Vagina (tissue), 2 donors: ENCODE measurements at regions not wholly inside any gene's neighbourhood (a gene's known extent, or its start where the extent isn't known, plus 50 kb on each side); places are given as distances from the start of the nearest gene placed in this dataset.

Experiments
- DNase-seq, 2 donors: peaks; one replicate each; pipeline ENCODE4 v3.0.0-alpha.2; 2017; ENCODE audit errors: extremely low spot score in 2 of 2
- H3K27ac ChIP-seq: fragments of 200-600 bp; sonication (generic); one replicate; pipeline ENCODE4 v1.5.1; 2019
- H3K27me3 ChIP-seq: fragments of 200-600 bp; sonication (generic); one replicate; pipeline ENCODE4 v1.5.1; 2019
- H3K36me3 ChIP-seq, 2 donors: fragments of 200-600 bp; sonication (generic); one replicate each; pipeline ENCODE4 v1.5.1; 2017 to 2019
- H3K4me1 ChIP-seq: fragments of 200-600 bp; sonication (generic); one replicate; pipeline ENCODE4 v1.5.1; 2019
- H3K4me3 ChIP-seq, 2 donors: fragments of 200-600 bp; sonication (generic); 1 replicate in 1 of 2; 2 replicates in 1 of 2; pipeline ENCODE4 v1.5.1; 2016 to 2019
- H3K9me3 ChIP-seq: fragments of 200-600 bp; sonication (generic); one replicate; pipeline ENCODE4 v1.5.1; 2019
- POLR2A ChIP-seq, 2 donors: fragments of 450-650 bp; IDR thresholded peaks; one replicate each; pipeline ENCODE4 v1.6.1; 2017; ENCODE audit warnings: antibody characterized with exemption in 2 of 2, mild to moderate bottlenecking in 2 of 2, moderate library complexity in 2 of 2
- POLR2AphosphoS5 ChIP-seq, 2 donors: sonication (generic); formaldehyde crosslinking; IDR thresholded peaks; one replicate each; pipeline ENCODE4 v1.9.0; 2017; ENCODE audit warnings: antibody characterized with exemption in 2 of 2, mild to moderate bottlenecking in 2 of 2, low read depth in 1 of 2; ENCODE audit not compliant: insufficient read depth in 1 of 2
- intact Hi-C: fragments of 100-400 bp; cut with DNase I; formaldehyde crosslinking; loops from one replicate; pipeline ENCODE4 v1.15.1; 2023
- TF ChIP-seq, protein P1 (sequence below), 3 experiments: fragments of 450-650 bp in 2 of 3; fragments of 200-600 bp in 1 of 3; sonication (generic) in 1 of 3; IDR thresholded peaks; one replicate each; pipeline ENCODE4 v1.5.1; 2017 to 2019; ENCODE audit warnings: antibody characterized with exemption in 3 of 3, mild to moderate bottlenecking in 2 of 3, moderate library complexity in 2 of 3

DNA sequence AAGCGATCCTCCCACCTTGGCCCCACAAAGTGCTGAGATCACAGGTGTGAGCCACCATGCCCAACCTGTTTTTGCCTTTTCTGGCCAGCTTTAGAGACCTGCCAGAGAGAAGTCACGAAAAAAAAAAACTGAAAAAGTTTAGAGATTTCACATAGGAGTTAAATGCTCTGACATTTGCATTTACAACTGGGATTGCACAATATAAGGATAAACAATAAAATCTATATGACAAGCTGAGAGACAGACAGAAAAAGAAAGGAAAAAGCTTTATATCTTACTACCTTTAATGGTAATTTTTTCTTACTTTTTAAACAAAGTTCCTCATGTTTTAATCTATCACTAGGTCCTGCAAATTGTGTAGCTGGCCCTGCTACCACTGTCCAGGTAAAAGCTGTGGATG, 466.5 kb downstream of the TXNL1 start:
- no peaks in the 10 kb centered on the region for H3K36me3 ChIP-seq
- H3K4me1 ChIP-seq, result peaks cover 22% of the 10 kb centered on the region
- H3K9me3 ChIP-seq, result no peaks in the 10 kb centered on the region
- no peak for DNase-seq
- no peak for TF ChIP-seq POLR2AphosphoS5 (IDR thresholded peaks at IDR 0.05; ENCODE audit: insufficient read depth in 1 of 2, low read depth in 1 of 2)
- no peak for TF ChIP-seq POLR2A (IDR thresholded peaks at IDR 0.05)
- TF ChIP-seq, protein P1, sequence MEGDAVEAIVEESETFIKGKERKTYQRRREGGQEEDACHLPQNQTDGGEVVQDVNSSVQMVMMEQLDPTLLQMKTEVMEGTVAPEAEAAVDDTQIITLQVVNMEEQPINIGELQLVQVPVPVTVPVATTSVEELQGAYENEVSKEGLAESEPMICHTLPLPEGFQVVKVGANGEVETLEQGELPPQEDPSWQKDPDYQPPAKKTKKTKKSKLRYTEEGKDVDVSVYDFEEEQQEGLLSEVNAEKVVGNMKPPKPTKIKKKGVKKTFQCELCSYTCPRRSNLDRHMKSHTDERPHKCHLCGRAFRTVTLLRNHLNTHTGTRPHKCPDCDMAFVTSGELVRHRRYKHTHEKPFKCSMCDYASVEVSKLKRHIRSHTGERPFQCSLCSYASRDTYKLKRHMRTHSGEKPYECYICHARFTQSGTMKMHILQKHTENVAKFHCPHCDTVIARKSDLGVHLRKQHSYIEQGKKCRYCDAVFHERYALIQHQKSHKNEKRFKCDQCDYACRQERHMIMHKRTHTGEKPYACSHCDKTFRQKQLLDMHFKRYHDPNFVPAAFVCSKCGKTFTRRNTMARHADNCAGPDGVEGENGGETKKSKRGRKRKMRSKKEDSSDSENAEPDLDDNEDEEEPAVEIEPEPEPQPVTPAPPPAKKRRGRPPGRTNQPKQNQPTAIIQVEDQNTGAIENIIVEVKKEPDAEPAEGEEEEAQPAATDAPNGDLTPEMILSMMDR (IDR thresholded peaks at IDR 0.05), result no peak
- no peak overlapping the region for H3K4me3 ChIP-seq
- H3K27ac ChIP-seq, result no peak overlapping the region
- no peaks in the 10 kb centered on the region for H3K27me3 ChIP-seq
- intact Hi-C loops, result no loop called here

DNA sequence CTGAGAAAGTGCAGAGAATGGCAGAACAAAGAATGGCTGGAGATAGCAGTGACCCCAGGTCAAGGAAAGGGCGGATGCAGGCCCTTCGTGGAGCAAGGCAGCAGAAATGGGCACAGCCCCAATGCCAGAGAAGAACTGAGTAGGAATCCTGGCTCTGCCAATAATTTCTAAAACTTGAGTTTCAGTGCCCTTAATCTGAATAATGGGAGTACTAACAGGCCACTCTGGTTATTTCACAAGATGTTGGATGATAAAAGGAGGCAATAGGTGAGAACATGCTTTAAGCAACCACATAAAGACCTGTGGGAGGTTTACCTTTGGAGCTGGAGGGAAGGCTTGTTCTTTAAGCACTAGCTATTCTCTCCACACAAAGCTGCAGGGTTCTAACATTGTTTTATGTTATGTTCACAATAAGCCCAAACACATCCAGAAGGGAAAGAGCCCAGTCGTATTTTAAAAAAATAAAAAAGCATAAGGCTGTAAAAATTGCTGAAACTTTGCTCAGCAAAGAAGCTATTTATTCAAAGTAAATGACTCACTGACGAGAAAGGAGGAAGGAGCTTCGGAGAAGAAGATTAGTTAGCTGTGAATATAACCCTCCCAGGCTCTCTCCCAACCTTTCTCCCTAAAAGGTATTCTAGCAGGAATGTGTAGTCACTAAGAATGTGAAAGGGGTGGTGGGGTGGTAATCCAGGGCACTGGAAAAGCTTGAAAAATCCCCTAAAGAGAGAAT, 470.2 kb downstream of the TXNL1 start:
- intact Hi-C loops, result no loop called here
- TF ChIP-seq, protein P1 (IDR thresholded peaks at IDR 0.05), result no peak
- no peak for TF ChIP-seq POLR2A (IDR thresholded peaks at IDR 0.05)
- peak in 1 of 2 donors; percentile 45 for TF ChIP-seq POLR2AphosphoS5 (IDR thresholded peaks at IDR 0.05; ENCODE audit: insufficient read depth in 1 of 2, low read depth in 1 of 2)
- H3K27me3 ChIP-seq, result no peaks in the 10 kb centered on the region
- H3K36me3 ChIP-seq, result no peaks in the 10 kb centered on the region
- peak overlapping the region; percentile 63 for H3K27ac ChIP-seq
- no peak for DNase-seq
- H3K9me3 ChIP-seq, result no peaks in the 10 kb centered on the region
- peaks cover 23% of the 10 kb centered on the region for H3K4me1 ChIP-seq
- no peak overlapping the region for H3K4me3 ChIP-seq

DNA sequence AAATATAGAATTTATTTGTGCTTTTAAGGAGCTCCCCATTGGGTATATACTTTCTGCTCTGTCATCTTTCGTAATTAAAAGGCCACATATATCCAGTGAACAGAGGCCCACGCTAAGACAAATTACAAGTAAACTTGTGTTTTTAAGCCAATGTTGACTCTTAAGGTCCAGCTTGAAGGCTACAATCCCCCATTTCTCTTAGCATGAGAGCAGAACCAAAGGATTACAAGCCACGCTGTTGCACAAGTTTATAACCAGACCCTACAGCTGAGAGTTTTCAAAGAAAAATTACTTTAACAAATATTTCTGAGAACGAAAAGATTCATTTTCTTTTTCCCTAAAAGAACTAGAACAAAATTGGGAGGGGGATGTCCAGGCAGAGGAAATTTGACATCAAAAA, 471.0 kb downstream of the TXNL1 start:
- Histone ChIP-seq H3K9me3 (no peaks in the 10 kb centered on the region), H3K27ac (peak overlapping the region; percentile 63), H3K4me1 (peaks cover 29% of the 10 kb centered on the region), H3K27me3 (no peaks in the 10 kb centered on the region), H3K36me3 (no peaks in the 10 kb centered on the region), H3K4me3 (no peak overlapping the region)
- no peak for TF ChIP-seq POLR2AphosphoS5 (IDR thresholded peaks at IDR 0.05; ENCODE audit: insufficient read depth in 1 of 2, low read depth in 1 of 2)
- TF ChIP-seq POLR2A (IDR thresholded peaks at IDR 0.05), result no peak
- TF ChIP-seq, protein P1 (IDR thresholded peaks at IDR 0.05), result no peak
- DNase-seq, result no peak
- intact Hi-C loops, result no loop called here

DNA sequence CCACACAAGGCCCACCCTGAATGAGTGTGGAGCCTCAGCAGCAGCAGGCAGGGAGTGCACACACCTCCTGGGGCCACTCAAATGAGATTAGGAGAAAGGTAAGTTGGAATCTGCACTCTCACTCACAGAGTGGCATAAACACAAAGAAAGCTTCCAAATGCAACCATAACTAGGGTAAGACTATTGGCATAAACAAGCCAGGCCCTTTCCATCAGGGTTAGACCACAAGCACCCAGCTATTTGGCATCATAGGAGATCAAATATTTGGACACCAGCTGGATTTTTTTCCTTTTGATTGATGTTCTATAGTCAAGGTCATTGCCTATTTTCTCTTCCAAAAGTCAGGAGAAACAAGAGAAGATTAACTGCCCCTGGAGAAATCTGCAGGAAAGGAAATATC, 471.5 kb downstream of the TXNL1 start:
- Histone ChIP-seq H3K4me3 (no peak overlapping the region), H3K27ac (peak overlapping the region; percentile 15), H3K27me3 (no peaks in the 10 kb centered on the region), H3K9me3 (no peaks in the 10 kb centered on the region), H3K4me1 (peaks cover 34% of the 10 kb centered on the region), H3K36me3 (no peaks in the 10 kb centered on the region)
- DNase-seq, result no peak
- TF ChIP-seq, protein P1 (IDR thresholded peaks at IDR 0.05), result no peak
- TF ChIP-seq POLR2AphosphoS5 (IDR thresholded peaks at IDR 0.05; ENCODE audit: insufficient read depth in 1 of 2, low read depth in 1 of 2), result no peak
- no peak for TF ChIP-seq POLR2A (IDR thresholded peaks at IDR 0.05)
- intact Hi-C loops, result no loop called here

DNA sequence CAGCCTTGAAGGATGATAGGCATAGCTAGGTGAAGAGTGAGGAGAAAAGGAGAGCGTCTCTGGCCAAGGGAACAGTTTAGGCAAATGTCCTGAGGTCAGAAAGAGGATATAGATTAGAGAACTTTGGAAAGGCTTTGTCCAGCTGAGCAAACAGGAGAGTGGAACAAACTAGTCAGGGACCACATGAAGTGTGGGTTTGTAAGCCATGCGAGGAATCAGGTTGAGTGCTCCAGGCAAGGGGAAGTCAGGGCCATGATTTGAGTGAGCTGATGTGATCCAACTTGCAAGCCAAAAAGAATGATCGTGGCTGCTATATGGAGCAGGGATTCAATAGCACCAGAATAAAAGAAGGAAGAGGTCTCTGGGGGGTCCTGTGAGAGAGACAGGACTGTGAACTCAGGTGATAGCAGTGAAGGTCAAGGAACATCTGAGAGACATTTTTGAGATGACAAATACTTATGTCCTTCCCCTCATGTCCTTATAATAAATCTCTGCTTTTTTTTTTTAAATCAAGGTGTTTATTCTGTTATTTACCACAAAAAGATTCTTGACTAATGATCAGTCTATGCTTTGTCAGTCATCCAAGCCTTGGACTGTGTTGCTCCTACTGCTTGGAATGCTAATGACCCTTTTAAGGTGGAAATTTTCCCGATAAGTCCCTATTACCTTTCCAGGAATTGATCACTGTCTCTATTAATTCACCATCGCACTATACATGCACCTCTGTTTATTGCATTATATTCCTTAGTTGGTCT, 472.6 kb downstream of the TXNL1 start:
- H3K36me3 ChIP-seq, result no peaks in the 10 kb centered on the region
- TF ChIP-seq POLR2A (IDR thresholded peaks at IDR 0.05), result no peak
- TF ChIP-seq, protein P1 (IDR thresholded peaks at IDR 0.05), result no peak
- TF ChIP-seq POLR2AphosphoS5 (IDR thresholded peaks at IDR 0.05; ENCODE audit: insufficient read depth in 1 of 2, low read depth in 1 of 2), result no peak
- no peaks in the 10 kb centered on the region for H3K9me3 ChIP-seq
- no peak for DNase-seq
- intact Hi-C loops, result no loop called here
- H3K27me3 ChIP-seq, result no peaks in the 10 kb centered on the region
- no peak overlapping the region for H3K27ac ChIP-seq
- H3K4me1 ChIP-seq, result peaks cover 37% of the 10 kb centered on the region
- no peak overlapping the region for H3K4me3 ChIP-seq
